ENCODE measurements at regions not wholly inside any gene's neighbourhood (a gene's known extent, or its start where the extent isn't known, plus 50 kb on each side); places are given as distances from the start of the nearest gene placed in this dataset.

DNA sequence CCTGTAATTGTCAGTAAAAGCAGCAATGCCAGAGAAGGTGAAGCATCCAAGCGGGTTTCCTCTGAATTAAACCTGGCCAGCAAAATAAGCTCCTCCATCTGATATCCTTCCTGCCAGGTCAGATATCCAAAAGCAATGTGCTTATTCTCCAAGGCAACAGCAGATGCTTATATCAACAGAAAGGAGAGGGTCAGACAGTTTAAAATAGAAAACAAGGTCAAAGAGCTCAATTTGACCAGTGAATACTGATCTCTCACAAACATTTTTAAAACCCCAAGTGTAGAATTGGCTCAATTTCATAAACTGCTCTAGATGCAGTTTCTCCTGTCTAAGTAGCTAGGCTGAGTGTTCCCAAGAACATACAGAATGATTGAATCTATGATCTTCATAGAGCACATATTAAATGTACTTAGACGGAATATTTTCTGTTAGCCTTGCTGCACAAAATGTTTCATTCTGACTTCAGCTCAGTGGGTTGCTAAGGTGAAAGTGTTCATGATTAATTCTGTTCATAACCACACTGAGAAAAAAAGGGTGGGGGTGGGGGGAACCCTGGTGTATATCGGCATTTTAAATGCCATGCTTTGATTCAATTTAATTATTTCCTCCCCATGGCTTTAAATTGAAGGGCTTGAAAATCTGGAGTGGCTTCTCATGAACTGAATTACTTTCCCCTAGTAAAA, 174.2 kb upstream of the ARHGAP20 start:
- Histone ChIP-seq H3K9me3 (ENCODE audit: control insufficient read depth, insufficient read depth, low read depth, low read length) (no peaks in the 10 kb centered on the region), H3K27ac (ENCODE audit: low read length) (no peak overlapping the region), H3K4me3 (ENCODE audit: low read depth in 2 of 2, low read length in 2 of 2) (no peak overlapping the region), H3K36me3 (ENCODE audit: control insufficient read depth, insufficient read depth, low read length) (no peaks in the 10 kb centered on the region), H3K27me3 (ENCODE audit: control insufficient read depth, insufficient read depth, low read length) (no peaks in the 10 kb centered on the region), H3K4me1 (ENCODE audit: control insufficient read depth, insufficient read depth, low read length) (no peaks in the 10 kb centered on the region)
- no TSS peak for BruUV-seq (replicated peaks)
- CTCF ChIA-PET: no interaction called here
- intact Hi-C loops (cut with micrococcal nuclease; ENCODE audit: unreplicated experiment) (no loop called here), in situ Hi-C loops (cut with HindIII; ENCODE audit: low pct_unique_long_range_greater_than_20kb, low sequenced_read_pairs) (no loop called here)
- TF ChIP-seq POLR2AphosphoS5 (IDR thresholded peaks at IDR 0.05; ENCODE audit: low read depth, low read length) (no peak), SIN3A (IDR thresholded peaks at IDR 0.05; ENCODE audit: borderline replicate concordance, insufficient read depth, low read depth, low read length) (no peak), TCF7L2 (IDR thresholded peaks at IDR 0.05; ENCODE audit: low read depth, low read length) (no peak)
- TF ChIP-seq, protein P1, sequence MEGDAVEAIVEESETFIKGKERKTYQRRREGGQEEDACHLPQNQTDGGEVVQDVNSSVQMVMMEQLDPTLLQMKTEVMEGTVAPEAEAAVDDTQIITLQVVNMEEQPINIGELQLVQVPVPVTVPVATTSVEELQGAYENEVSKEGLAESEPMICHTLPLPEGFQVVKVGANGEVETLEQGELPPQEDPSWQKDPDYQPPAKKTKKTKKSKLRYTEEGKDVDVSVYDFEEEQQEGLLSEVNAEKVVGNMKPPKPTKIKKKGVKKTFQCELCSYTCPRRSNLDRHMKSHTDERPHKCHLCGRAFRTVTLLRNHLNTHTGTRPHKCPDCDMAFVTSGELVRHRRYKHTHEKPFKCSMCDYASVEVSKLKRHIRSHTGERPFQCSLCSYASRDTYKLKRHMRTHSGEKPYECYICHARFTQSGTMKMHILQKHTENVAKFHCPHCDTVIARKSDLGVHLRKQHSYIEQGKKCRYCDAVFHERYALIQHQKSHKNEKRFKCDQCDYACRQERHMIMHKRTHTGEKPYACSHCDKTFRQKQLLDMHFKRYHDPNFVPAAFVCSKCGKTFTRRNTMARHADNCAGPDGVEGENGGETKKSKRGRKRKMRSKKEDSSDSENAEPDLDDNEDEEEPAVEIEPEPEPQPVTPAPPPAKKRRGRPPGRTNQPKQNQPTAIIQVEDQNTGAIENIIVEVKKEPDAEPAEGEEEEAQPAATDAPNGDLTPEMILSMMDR (IDR thresholded peaks at IDR 0.05): no peak
- TF ChIP-seq, protein P2, sequence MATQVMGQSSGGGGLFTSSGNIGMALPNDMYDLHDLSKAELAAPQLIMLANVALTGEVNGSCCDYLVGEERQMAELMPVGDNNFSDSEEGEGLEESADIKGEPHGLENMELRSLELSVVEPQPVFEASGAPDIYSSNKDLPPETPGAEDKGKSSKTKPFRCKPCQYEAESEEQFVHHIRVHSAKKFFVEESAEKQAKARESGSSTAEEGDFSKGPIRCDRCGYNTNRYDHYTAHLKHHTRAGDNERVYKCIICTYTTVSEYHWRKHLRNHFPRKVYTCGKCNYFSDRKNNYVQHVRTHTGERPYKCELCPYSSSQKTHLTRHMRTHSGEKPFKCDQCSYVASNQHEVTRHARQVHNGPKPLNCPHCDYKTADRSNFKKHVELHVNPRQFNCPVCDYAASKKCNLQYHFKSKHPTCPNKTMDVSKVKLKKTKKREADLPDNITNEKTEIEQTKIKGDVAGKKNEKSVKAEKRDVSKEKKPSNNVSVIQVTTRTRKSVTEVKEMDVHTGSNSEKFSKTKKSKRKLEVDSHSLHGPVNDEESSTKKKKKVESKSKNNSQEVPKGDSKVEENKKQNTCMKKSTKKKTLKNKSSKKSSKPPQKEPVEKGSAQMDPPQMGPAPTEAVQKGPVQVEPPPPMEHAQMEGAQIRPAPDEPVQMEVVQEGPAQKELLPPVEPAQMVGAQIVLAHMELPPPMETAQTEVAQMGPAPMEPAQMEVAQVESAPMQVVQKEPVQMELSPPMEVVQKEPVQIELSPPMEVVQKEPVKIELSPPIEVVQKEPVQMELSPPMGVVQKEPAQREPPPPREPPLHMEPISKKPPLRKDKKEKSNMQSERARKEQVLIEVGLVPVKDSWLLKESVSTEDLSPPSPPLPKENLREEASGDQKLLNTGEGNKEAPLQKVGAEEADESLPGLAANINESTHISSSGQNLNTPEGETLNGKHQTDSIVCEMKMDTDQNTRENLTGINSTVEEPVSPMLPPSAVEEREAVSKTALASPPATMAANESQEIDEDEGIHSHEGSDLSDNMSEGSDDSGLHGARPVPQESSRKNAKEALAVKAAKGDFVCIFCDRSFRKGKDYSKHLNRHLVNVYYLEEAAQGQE (IDR thresholded peaks at IDR 0.05; ENCODE audit: insufficient read depth in 1 of 2, low read depth in 2 of 2, low read length in 1 of 2): no peak
- DNase-seq (ENCODE audit: low read depth, low spot score) (no peak), ATAC-seq (no peak)
- POLR2A ChIA-PET: no interaction called here

DNA sequence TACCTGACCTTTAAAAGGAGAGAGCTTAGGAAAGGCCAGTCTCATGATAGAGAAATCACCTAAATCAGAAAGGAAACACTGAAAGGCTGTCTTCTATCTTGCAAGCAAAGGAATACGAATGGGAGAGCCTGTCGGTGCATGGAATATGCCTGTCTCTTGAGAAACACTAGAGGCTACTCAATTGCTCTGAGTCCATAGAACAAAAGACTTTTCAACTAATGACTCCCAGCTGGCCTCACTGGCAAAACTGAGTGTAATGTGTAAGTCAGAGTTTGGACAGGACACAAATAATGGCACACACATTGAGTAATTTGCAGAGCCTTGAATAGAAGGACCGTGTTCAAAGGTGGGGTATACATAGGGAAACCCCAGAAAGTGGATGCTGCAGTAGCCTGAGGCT, 171.0 kb upstream of the ARHGAP20 start:
- Histone ChIP-seq H3K27me3 (ENCODE audit: control insufficient read depth, insufficient read depth, low read length) (no peaks in the 10 kb centered on the region), H3K4me3 (ENCODE audit: low read depth in 2 of 2, low read length in 2 of 2) (no peak overlapping the region), H3K4me1 (ENCODE audit: control insufficient read depth, insufficient read depth, low read length) (no peaks in the 10 kb centered on the region), H3K27ac (ENCODE audit: low read length) (no peak overlapping the region), H3K9me3 (ENCODE audit: control insufficient read depth, insufficient read depth, low read depth, low read length) (no peaks in the 10 kb centered on the region), H3K36me3 (ENCODE audit: control insufficient read depth, insufficient read depth, low read length) (no peaks in the 10 kb centered on the region)
- in situ Hi-C loops (cut with HindIII; ENCODE audit: low pct_unique_long_range_greater_than_20kb, low sequenced_read_pairs): no loop called here
- intact Hi-C loops (cut with micrococcal nuclease; ENCODE audit: unreplicated experiment): no loop called here
- BruUV-seq (replicated peaks): no TSS peak
- no peak for DNase-seq (ENCODE audit: low read depth, low spot score)
- CTCF ChIA-PET: no interaction called here
- no peak for ATAC-seq
- POLR2A ChIA-PET: no interaction called here
- no peak for TF ChIP-seq POLR2AphosphoS5 (IDR thresholded peaks at IDR 0.05; ENCODE audit: low read depth, low read length)

DNA sequence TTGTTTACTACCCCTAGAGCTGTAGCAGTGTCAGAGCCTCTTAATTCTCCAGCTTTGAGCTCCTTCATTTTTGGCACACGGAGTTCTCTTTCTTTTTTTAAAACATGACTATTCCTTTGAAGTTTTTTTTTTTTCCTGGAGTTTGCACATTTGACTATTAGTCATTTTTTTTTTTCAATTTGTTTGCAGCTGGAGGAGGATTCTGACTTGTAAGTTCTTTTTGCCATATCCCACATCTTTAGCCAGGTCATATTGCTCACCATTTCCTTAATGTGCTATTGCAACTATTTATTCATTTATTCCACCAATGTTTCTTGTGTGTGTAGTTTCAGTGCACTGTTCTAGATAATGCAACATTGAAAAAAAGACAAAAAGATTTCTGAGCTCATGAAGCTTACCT, 166.3 kb upstream of the ARHGAP20 start:
- H3K9me3 ChIP-seq (ENCODE audit: control insufficient read depth, insufficient read depth, low read depth, low read length): no peaks in the 10 kb centered on the region
- no peaks in the 10 kb centered on the region for H3K4me1 ChIP-seq (ENCODE audit: control insufficient read depth, insufficient read depth, low read length)
- no peaks in the 10 kb centered on the region for H3K36me3 ChIP-seq (ENCODE audit: control insufficient read depth, insufficient read depth, low read length)
- BruUV-seq (replicated peaks): no TSS peak
- in situ Hi-C loops (cut with HindIII; ENCODE audit: low pct_unique_long_range_greater_than_20kb, low sequenced_read_pairs): no loop called here
- intact Hi-C loops (cut with micrococcal nuclease; ENCODE audit: unreplicated experiment): no loop called here
- H3K27me3 ChIP-seq (ENCODE audit: control insufficient read depth, insufficient read depth, low read length): no peaks in the 10 kb centered on the region
- DNase-seq (ENCODE audit: low read depth, low spot score) (no peak), ATAC-seq (no peak)
- H3K27ac ChIP-seq (ENCODE audit: low read length): no peak overlapping the region
- CTCF ChIA-PET: no interaction called here
- POLR2A ChIA-PET: no interaction called here
- TF ChIP-seq, protein P1 (IDR thresholded peaks at IDR 0.05): no peak
- TF ChIP-seq SIN3A (IDR thresholded peaks at IDR 0.05; ENCODE audit: borderline replicate concordance, insufficient read depth, low read depth, low read length) (no peak), TCF7L2 (IDR thresholded peaks at IDR 0.05; ENCODE audit: low read depth, low read length) (no peak)
- H3K4me3 ChIP-seq (ENCODE audit: low read depth in 2 of 2, low read length in 2 of 2): no peak overlapping the region
